ENCODE measurements at regions not wholly inside any gene's neighbourhood (a gene's known extent, or its start where the extent isn't known, plus 50 kb on each side); places are given as distances from the start of the nearest gene placed in this dataset.

GRCh38 chr17:73958453-73958852 lies 245.0 kb upstream of the RPL38 start:
- no peak for DNase-seq

DNA sequence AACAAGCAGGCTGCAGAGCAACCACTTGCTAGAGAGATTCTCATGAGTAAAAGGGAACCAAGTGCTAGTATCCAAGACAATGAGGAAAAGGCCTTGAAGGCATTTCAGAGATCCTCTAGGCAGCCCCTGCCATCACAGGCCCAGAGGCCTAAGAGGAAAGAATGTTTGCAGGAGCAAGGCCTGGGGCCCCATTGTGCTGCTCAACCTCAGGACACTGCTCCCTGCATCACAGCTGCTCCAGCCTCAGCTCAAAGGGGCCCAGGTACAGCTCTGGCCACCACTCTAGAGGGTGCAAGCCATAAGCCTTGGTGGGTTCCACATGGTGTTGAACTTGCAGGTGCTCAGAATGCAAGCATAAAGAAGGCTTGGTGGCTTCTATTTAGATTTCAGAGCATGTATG lies 243.0 kb upstream of the RPL38 start:
- no peak for DNase-seq

DNA sequence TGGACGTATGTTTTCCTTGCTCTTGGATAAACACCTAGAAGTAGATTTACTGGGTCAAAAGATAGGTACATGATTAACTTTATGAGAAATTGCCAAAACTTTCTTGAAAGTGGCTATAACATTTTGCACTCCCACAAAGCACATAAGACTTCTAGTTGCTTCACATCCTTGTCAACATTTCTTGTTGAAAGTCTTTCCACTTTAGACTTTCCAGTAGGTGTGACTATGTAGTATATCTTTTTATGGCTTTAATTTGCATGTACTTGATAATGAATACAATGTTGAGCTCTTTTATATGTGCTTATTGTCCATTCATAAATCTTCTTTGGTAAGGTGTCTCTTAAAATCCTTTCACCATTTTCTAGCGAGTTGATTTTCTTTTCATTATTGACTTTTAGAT lies 241.2 kb upstream of the RPL38 start:
- no peak for DNase-seq

GRCh38 chr17:73968680-73969079 lies 234.8 kb upstream of the RPL38 start:
- DNase-seq: no peak

GRCh38 chr17:73969956-73970355 lies 233.5 kb upstream of the RPL38 start:
- no peak for DNase-seq

- no peak for DNase-seq
Measured at GRCh38 chr17:73971127-73971526, 232.4 kb upstream of the RPL38 start.

DNA sequence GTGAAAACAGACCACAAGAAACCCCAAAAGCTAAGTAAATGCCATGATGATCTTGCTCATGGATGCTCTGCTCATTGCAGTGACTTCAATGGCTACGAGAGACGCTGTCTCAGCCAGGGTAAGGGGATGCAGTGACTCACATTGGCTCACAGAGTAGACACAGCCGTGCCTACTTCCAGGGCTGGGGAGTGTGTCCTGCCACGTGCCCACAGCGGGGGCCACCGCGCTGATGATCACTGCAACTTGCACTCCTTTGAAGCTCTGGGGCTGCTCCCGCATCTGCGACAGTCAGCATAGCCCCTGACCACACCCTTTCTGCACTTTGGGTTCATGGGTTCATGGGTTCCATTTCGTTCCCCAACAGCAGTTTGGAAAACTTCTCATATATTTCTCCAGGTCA lies 231.4 kb upstream of the RPL38 start:
- no peak for DNase-seq

DNA sequence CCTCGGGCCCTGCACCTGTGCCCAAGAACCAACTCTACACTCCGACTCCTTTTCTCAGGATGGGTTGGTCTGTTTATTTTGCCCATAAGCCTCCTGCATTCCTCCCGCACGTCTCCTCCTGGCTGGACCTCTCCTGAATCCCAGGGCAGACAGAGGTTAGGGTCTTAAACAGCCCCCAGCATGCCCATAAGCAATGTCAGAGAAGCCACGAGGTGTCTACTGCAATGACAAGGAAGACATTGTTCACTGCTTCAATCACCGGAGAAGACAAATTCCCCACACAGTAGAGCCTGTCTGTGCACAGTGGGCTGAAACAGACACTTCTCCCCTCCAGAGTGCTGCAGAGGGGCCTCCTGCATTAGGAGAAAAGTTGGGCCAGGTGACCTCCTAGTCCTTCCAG lies 230.6 kb upstream of the RPL38 start:
- no peak for DNase-seq

GRCh38 chr17:73973586-73974409 lies 229.7 kb upstream of the RPL38 start:
- no peak for DNase-seq

DNA sequence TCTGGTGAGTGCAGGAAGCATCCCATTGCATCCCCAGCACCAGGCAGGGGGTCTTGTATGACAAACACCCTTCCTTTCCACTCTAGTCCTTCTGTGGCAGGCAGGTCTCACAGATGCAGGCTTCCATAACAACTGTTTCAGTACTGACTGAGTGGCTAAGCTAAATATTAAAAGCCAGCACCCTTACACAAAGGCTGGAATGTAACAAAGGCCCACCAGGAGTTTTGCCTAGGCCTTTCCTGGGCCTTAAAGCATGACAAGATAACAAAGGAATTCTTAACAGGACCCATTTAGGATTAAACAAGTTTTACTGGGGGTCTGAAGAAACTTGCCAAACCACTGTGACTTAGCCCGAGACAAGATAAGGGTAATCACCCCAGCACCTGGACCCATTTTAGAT lies 228.9 kb upstream of the RPL38 start:
- no peak for DNase-seq

DNA sequence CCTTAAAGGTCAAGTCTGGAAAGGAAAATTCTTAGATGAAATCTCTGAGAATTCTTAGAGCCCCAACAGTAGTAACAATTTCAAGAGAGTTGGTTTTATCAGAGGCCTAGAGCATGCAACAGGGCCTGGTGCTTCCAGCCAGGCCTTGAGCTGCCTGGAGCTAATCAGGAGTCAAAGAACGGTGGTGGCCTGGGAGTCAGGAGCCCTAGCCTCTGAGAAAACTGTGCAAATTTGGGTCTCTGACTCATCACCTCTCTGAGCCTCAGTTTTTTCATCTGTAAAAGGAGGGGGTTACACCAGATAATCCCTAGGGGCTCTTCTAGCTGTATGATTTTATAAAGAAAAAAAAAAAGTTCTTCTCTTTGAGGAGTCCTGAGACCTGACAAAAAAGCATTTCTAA lies 227.3 kb upstream of the RPL38 start:
- DNase-seq: no peak

- no peak for DNase-seq
Measured at GRCh38 chr17:73976676-73977521, 226.6 kb upstream of the RPL38 start.

GRCh38 chr17:73980517-73980916 lies 223.0 kb upstream of the RPL38 start:
- no peak for DNase-seq

DNA sequence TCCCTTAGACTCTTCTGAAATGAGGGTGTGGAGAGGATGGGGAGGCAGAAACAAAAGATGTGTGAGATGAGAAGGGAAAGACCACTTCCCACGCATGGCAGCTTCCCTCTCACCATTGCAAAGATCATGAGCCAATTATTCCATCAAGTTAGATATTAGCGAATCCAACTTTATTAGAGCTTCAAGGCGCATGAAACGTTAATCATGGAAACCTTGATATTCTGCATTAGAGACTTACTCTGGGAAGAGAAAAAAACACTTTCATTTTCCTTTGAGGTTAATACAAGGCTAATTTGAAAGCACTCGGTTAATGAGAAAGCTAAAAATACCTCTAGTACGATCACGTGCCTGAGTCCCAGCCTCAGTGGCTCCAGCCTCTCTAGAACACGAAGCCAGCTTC lies 220.6 kb upstream of the RPL38 start:
- no peak for DNase-seq

GRCh38 chr17:73983621-73984400 lies 219.7 kb upstream of the RPL38 start:
- no peak for DNase-seq

DNA sequence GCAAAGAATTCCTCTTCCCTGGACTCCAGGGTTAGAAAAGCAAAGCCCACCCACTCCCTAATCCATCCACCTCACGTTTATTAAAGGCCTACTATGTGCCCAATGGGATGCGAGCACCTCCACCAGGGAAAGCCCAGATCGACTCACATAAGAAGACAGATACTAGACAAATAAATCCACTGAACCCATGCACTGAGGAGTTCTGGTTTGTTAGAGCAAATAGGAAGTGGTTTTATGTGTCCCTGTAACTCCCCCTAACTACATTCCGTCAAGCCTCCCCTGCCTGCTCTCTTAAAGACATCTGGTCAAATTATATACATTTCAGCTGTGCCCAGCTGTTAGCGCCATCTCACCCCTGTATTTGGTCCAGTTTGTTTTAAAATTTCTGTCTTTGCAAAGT lies 218.5 kb upstream of the RPL38 start:
- no peak for DNase-seq

DNA sequence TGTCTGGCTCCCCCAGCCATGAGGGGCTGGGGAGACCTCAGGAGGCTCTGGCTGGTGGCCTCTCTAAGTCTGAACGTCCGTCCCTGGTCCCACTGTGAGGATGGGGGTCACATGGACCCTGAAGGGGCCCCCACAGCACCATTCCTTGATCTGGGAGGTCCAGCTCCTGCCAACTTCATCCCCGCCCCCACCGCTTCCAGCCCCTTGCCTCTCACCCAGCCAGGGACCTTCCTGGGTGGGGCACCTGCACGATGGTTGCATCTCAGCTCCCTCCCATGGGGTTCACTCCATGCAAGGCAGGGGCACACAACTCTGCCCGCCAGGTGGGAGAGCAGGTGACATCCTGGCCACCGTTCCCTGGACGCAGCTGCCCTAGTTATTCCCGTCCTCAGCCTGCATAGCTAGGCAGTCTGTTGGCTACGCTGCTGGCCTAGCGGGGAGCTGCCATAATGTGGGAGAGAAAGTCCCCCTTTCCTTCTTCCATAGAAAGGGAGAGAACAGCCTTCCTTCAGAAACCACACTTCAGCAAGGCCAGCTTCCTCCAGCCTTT lies 217.9 kb upstream of the RPL38 start:
- DNase-seq: no peak

DNA sequence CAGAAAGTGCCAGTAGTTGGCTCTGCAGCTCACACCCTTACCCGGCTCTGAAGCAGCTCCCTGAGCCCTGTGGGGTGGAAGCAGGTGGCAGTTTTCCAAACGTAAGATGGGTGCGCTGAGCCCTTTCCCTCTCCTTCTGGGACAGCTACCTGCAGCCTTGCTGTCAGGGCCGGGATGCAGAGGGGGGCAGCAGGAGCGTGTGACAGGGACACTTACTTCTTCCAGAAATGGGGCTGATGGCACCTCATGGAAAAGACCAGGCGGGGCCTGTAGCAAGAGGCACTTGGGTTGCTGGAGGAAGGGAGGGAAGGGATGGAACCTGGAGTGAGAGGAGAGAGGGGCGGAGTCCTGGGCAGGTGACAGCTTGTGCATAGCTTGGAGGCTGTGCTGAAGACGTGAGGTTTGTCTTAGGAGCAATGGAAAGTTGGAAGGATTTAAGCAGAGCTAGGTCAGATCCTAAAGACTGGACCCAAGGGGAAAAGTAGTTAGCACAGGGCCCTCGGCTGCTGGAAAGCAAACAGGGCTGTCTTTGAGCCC lies 216.8 kb upstream of the RPL38 start:
- DNase-seq: no peak

- no peak for DNase-seq
Measured at GRCh38 chr17:73987395-73987794, 216.1 kb upstream of the RPL38 start.

DNA sequence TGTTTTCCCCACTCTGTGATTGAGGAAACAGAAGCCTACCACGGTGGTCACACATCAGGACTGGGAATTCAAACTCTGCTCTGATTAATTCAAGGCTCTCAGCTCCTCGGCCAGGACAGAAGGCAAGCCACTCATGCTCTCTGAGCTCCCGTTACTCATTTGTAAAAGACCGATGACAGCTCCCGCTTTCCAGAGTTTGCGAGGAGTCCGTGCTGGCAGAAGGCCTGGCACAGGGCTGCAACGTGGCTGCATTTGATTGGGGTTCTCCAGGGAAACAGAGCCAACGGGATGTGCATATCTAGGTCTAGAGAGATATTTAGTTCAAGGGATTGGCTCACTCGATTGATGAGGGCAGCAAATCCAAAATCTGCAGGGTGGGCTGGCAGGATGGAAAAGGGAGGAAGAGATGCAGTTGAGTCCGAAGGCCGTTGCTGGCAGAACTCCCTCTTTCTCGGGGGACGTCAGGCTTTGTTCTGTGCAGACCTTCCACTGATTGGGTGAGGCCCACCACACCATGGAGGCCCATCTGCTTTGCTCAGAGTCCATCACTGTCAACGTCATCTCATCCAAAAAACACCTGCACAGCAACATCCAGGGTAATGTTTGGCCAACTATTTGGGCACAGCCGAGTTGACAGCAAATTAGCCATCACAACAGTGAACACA lies 215.5 kb upstream of the RPL38 start:
- no peak for DNase-seq

- DNase-seq: no peak
Measured at GRCh38 chr17:73989671-73990070, 213.8 kb upstream of the RPL38 start.

DNA sequence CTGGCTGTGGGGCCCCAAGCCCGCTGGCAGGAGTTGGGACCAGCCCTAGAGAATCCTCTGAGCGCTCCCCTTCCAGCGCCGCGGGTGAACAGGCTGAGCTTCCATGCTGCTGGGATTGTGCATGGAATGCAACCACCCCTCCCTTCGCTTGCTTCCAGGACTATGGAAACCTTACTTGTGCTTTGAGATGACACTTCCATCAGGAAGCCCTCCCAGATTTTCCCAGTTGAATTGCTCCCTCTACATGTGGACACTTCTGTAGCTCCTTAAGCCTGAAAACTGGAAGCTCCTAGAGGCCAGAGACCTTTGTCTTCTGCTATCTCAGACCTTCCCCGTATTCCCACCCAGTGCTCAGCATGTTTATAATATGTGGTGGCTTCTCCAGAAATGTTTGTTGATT lies 213.2 kb upstream of the RPL38 start:
- no peak for DNase-seq
